ENCODE measurements at regions not wholly inside any gene's neighbourhood (a gene's known extent, or its start where the extent isn't known, plus 50 kb on each side); places are given as distances from the start of the nearest gene placed in this dataset.

GRCh38 chr2:181305301-181306123 is 151.7 kb upstream of the ITGA4 start:
- TF ChIP-seq EZH2 (IDR thresholded peaks at IDR 0.05) = no peak
- no peak for TF ChIP-seq POLR2AphosphoS5 (IDR thresholded peaks at IDR 0.05; ENCODE audit: borderline replicate concordance, low read depth, low read length)
- TF ChIP-seq FOXP2 (optimal IDR thresholded peaks at IDR 0.05; ENCODE audit: control extremely low read depth, extremely low read length, insufficient read depth) = no peak
